ENCODE measurements at regions not wholly inside any gene's neighbourhood (a gene's known extent, or its start where the extent isn't known, plus 50 kb on each side); places are given as distances from the start of the nearest gene placed in this dataset.

GRCh38 chr3:194046531-194046930, 89.4 kb upstream of the HES1 start:
- WGBS, 2 experiments (ENCODE audit: extremely low coverage in 1 of 2, insufficient coverage in 1 of 2, insufficient read length in 1 of 2, insufficient replicate concordance in 2 of 2, low coverage in 1 of 2, low lambda C conversion rate in 2 of 2, missing lambda C conversion rate in 1 of 2): 89% methylated on average over 1 of the region's 1 CpG; no CpG with 5 or more reads in 1 of the 2 experiments
- no peaks in the 10 kb centered on the region for H3K4me1 ChIP-seq (replicated peaks in 1 of 4; ENCODE audit: control insufficient read depth in 3 of 4, insufficient read depth in 4 of 4, low read length in 3 of 4)
- ChIA-PET POLR2A (ENCODE audit: partially characterized antibody) (no interaction called here), CTCF (ENCODE audit: partially characterized antibody) (interaction anchor here (0.6 to 0.7 kb wide), 2 partner anchors 270 to 339 kb away, joined by 3 to 4 read pairs; no protein-coding TSS in a partner anchor)
- no peaks in the 10 kb centered on the region for H3K23me2 ChIP-seq (ENCODE audit: low read depth, low read length)
- no peaks in the 10 kb centered on the region for H4K20me1 ChIP-seq (replicated peaks in 1 of 2; ENCODE audit: control insufficient read depth in 1 of 2, insufficient read depth in 2 of 2, low read length in 2 of 2)
- no peak overlapping the region for H3K14ac ChIP-seq (ENCODE audit: insufficient read length)
- no peak overlapping the region for H2BK12ac ChIP-seq (ENCODE audit: low read depth, low read length)
- no peak overlapping the region for H3K23ac ChIP-seq (ENCODE audit: insufficient read length)
- no peak overlapping the region for H4K91ac ChIP-seq (replicated peaks; ENCODE audit: insufficient read length, low read length)
- no peak overlapping the region for H2BK15ac ChIP-seq (ENCODE audit: low read length)
- H3K18ac ChIP-seq (ENCODE audit: extremely low read depth, low read length): no peak overlapping the region
- H2BK120ac ChIP-seq (replicated peaks; ENCODE audit: low read depth, low read length): no peak overlapping the region
- DNase-seq (ENCODE audit: low read depth in 1 of 2, low spot score in 2 of 2) (no peak), FAIRE-seq (no peak)
- H3K9me3 ChIP-seq (ENCODE audit: insufficient read depth in 2 of 2, low read depth in 1 of 2, low read length in 1 of 2): peaks cover 12 to 14% of the 10 kb centered on the region in 2 experiments; a peak in 3 of 4 replicates
- no peak overlapping the region for H3K4me3 ChIP-seq (ENCODE audit: extremely low read depth in 1 of 4, insufficient read depth in 2 of 4, low read depth in 3 of 4, low read length in 4 of 4)
- no peak overlapping the region for H3K4me2 ChIP-seq (ENCODE audit: insufficient read depth in 1 of 2, low read depth in 2 of 2, low read length in 2 of 2)
- 0 out of 7 replicates have a peak, but pooled peaks cover 0 to 2% (median 0%) of the 10 kb centered on the region in 4 experiments for H3K27me3 ChIP-seq (replicated peaks in 1 of 4; ENCODE audit: control insufficient read depth in 3 of 4, extremely low read depth in 1 of 4, insufficient read depth in 3 of 4, low read length in 3 of 4)
- H3K9ac ChIP-seq (replicated peaks in 1 of 4; ENCODE audit: extremely low read depth in 1 of 4, low read depth in 3 of 4, low read length in 3 of 4): no peak overlapping the region
- H2AK5ac ChIP-seq (ENCODE audit: low read depth, low read length): no peak overlapping the region
- H4K5ac ChIP-seq (ENCODE audit: insufficient read length, low read depth, low read length): no peak overlapping the region
- H3K27ac ChIP-seq (ENCODE audit: low read depth, low read length): no peak overlapping the region
- no peaks in the 10 kb centered on the region for H3K36me3 ChIP-seq (ENCODE audit: control insufficient read depth in 2 of 4, insufficient read depth in 4 of 4, low read length in 3 of 4)
- H3K56ac ChIP-seq (replicated peaks; ENCODE audit: insufficient read length, low read depth, low read length): no peak overlapping the region
- no peaks in the 10 kb centered on the region for H3K79me1 ChIP-seq (ENCODE audit: low read depth, low read length)
- no peak overlapping the region for H2AFZ ChIP-seq (ENCODE audit: low read length)
- no peak overlapping the region for H3K4ac ChIP-seq (replicated peaks; ENCODE audit: insufficient read length, low read depth, low read length)
- no peak overlapping the region for H2BK20ac ChIP-seq (ENCODE audit: low read length)
- H4K8ac ChIP-seq (ENCODE audit: extremely low read depth, insufficient read depth, low read length): no peak overlapping the region
- H3K79me2 ChIP-seq (ENCODE audit: control insufficient read depth in 1 of 2, insufficient read depth in 2 of 2, low read length in 2 of 2): no peaks in the 10 kb centered on the region
- no peak overlapping the region for H2BK5ac ChIP-seq (ENCODE audit: low read depth, low read length)
- TF ChIP-seq MAFK (IDR thresholded peaks at IDR 0.05; ENCODE audit: low read depth, low read length) (no peak), CBX8 (IDR thresholded peaks at IDR 0.05; ENCODE audit: borderline replicate concordance, low read depth, low read length) (no peak), SIX5 (IDR thresholded peaks at IDR 0.05; ENCODE audit: low read depth, low read length) (no peak), JUND (IDR thresholded peaks at IDR 0.05; ENCODE audit: low read length) (no peak), JUN (IDR thresholded peaks at IDR 0.05; ENCODE audit: low read depth, low read length) (no peak), NANOG (IDR thresholded peaks at IDR 0.05; ENCODE audit: insufficient read depth, low read depth, low read length, poor library complexity, severe bottlenecking) (no peak), NRF1 (IDR thresholded peaks at IDR 0.05; ENCODE audit: low read depth, low read length) (no peak), TCF12 (IDR thresholded peaks at IDR 0.05; ENCODE audit: low read depth, low read length) (no peak), SIN3A (conservative IDR thresholded peaks at IDR 0.05 in 1 of 2, IDR thresholded peaks at IDR 0.05 in 1 of 2; ENCODE audit: low read depth in 1 of 2, low read length in 2 of 2) (no peak), RXRA (IDR thresholded peaks at IDR 0.05; ENCODE audit: insufficient read depth, low read depth, low read length) (no peak), CREB1 (IDR thresholded peaks at IDR 0.05) (no peak)
- TF ChIP-seq, protein P1, sequence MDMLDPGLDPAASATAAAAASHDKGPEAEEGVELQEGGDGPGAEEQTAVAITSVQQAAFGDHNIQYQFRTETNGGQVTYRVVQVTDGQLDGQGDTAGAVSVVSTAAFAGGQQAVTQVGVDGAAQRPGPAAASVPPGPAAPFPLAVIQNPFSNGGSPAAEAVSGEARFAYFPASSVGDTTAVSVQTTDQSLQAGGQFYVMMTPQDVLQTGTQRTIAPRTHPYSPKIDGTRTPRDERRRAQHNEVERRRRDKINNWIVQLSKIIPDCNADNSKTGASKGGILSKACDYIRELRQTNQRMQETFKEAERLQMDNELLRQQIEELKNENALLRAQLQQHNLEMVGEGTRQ (IDR thresholded peaks at IDR 0.05; ENCODE audit: low read length): no peak

All from H1 (cell line).